HG03442 (cell line): ENCODE measurements at regions not wholly inside any gene's neighbourhood (a gene's known extent, or its start where the extent isn't known, plus 50 kb on each side); places are given as distances from the start of the nearest gene placed in this dataset.

Source experiments
- ATAC-seq: cut with Tn5 transposase; IDR thresholded peaks from one replicate; pipeline ENCODE4 v1.9.1; 2021; ENCODE audit warnings: mild to moderate bottlenecking, moderate library complexity; ENCODE audit not compliant: unreplicated experiment

GRCh38 chr16:51445250-51445649 lies 294.2 kb upstream of the SALL1 start:
- ATAC-seq, result no peak

GRCh38 chr16:51443934-51444333 lies 292.9 kb upstream of the SALL1 start:
- ATAC-seq, result no peak

DNA sequence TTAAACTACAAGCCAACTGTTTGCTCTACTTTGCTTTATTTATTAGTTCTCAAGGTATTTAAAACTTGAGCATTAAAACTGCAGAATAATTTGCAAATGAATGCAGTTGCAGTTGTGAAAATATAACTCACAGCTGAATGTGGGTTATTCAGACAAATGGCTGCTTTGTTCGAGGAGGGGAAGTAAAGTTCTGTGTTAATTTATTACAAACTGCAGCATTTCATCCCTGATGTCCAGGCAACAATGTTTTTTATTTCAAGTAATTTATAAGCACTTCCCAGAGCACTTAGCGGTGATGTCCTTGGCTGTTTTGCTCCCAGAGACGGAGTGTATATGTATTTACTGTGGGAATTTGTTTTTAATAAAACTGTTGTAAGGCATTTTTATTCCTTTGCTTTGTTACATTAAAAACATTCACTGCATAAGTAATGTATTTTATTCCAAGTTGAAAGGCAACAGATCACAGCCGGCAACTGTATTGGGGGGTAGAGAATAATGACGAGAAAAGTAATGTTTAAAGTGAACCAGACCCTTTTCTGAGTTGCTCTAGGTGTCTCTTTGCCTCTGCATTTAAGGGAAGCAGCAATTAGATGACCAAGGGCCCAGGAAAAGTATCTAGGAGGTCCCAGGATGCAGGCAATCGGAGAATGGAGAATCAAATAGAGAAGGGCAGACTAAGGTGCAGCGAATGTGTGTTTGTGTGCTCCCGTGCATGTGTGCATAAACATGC lies 291.2 kb upstream of the SALL1 start:
- no peak for ATAC-seq

GRCh38 chr16:51440131-51440889 lies 289.2 kb upstream of the SALL1 start:
- ATAC-seq, result no peak

GRCh38 chr16:51439271-51439670 lies 288.2 kb upstream of the SALL1 start:
- ATAC-seq, result no peak

- no peak for ATAC-seq
Measured at GRCh38 chr16:51436742-51437141, 285.7 kb upstream of the SALL1 start.

GRCh38 chr16:51434567-51435198 lies 283.6 kb upstream of the SALL1 start:
- ATAC-seq, result no peak

DNA sequence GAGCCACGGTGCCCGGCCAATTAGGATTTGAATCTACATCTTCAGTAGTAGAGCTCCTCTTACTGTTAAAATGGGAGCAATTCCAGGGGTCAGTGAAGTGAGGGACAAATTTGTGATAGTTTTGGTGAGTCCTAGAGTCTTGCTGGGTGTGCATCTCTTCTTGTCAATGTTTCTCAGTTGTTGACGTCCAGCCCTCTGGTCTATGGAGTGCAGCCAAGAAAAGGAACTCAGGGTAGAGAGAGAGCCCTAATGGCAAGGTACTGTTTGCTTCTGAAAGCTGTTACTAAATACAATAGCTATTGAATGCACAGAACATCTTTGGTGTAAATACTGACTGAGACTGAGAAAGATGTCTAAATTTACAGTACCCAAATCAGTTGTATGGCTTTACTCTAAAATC lies 282.5 kb upstream of the SALL1 start:
- ATAC-seq, result no peak

- ATAC-seq, result no peak
Measured at GRCh38 chr16:51431517-51432241, 280.6 kb upstream of the SALL1 start.

DNA sequence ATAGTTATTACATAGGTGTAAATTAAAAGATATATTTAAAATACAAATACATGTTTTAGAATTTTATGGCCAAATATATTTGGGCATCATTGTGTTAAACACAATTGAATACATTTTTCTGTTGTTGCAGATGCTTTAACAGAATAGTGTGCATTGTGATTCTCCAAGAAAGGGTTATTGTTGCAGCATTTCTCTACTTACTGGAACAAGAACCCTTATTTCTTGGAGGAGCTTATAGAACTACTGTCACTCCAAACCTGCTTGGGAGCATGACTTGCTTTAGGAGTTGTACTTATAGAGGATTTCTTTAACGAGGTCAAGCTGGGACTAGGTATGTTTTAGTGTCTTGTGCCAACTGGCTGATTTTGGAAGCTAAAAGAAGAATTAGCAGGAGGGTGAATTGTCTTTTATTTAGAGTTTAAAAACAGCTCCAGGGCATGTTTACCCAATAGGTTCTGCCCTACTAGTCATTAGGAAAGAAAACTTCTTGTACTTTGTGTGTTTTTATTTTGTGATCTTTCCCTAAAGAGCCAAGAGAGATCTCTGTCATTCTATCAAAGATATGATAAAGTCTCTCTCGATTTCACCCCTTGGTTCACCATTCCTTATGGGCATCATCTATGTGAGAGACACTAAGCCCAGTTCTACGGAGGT lies 279.8 kb upstream of the SALL1 start:
- ATAC-seq, result no peak

GRCh38 chr16:51429041-51429440 lies 278.0 kb upstream of the SALL1 start:
- ATAC-seq, result no peak

DNA sequence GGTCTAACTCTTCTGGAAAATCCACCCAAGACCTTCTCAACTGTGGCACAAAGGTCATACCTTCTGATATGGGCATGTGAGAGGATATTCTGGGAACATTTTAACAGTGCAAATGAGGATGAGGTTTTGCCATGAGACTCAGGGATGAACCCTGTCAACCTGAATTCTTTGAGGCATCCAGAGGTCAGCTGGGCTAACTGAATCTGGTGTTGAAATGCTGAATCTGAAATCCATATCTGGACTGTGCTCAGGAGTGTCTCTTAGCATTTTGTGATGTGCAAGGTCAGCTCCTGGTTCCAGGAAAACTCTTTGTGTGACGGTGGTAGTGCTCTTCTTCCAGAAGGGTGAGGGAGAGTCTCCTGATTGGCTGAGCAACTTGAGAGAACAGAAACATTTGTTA lies 276.0 kb upstream of the SALL1 start:
- no peak for ATAC-seq

GRCh38 chr16:51426276-51426675 lies 275.2 kb upstream of the SALL1 start:
- ATAC-seq, result no peak

GRCh38 chr16:51420247-51420646 lies 269.2 kb upstream of the SALL1 start:
- no peak for ATAC-seq

GRCh38 chr16:51419768-51420167 lies 268.7 kb upstream of the SALL1 start:
- ATAC-seq, result no peak

GRCh38 chr16:51418258-51418657 lies 267.2 kb upstream of the SALL1 start:
- no peak for ATAC-seq

GRCh38 chr16:51416926-51417325 lies 265.9 kb upstream of the SALL1 start:
- ATAC-seq, result no peak

GRCh38 chr16:51410125-51410524 lies 259.1 kb upstream of the SALL1 start:
- no peak for ATAC-seq

- ATAC-seq, result no peak
Measured at GRCh38 chr16:51409001-51409675, 258.1 kb upstream of the SALL1 start.

GRCh38 chr16:51408357-51408756 lies 257.3 kb upstream of the SALL1 start:
- ATAC-seq, result no peak
